ENCODE measurements at regions not wholly inside any gene's neighbourhood (a gene's known extent, or its start where the extent isn't known, plus 50 kb on each side); places are given as distances from the start of the nearest gene placed in this dataset.

GRCh38 chr1:22218618-22219250 lies 75.8 kb upstream of the WNT4 start:
- CTCF ChIA-PET (ENCODE audit: partially characterized antibody) = interaction anchor here (0.7 to 1.8 kb wide), 6 partner anchors 10 to 180 kb away, joined by 3 to 7 read pairs (median 3); no protein-coding TSS in a partner anchor
- no peak overlapping the region for H3K9ac ChIP-seq (replicated peaks in 1 of 4; ENCODE audit: extremely low read depth in 1 of 4, low read depth in 3 of 4, low read length in 3 of 4)
- no peak overlapping the region for H3K4ac ChIP-seq (replicated peaks; ENCODE audit: insufficient read length, low read depth, low read length)
- no peak overlapping the region for H2AFZ ChIP-seq (ENCODE audit: low read length)
- no peaks in the 10 kb centered on the region; the same call in 1 of the 2 replicates for H3K79me1 ChIP-seq (ENCODE audit: low read depth, low read length)
- DNase-seq (ENCODE audit: low read depth in 1 of 2, low spot score in 2 of 2) (no peak), FAIRE-seq (no peak)
- H2BK5ac ChIP-seq (ENCODE audit: low read depth, low read length) = no peak overlapping the region
- no peak overlapping the region for H3K56ac ChIP-seq (replicated peaks; ENCODE audit: insufficient read length, low read depth, low read length)
- H3K4me1 ChIP-seq (replicated peaks in 1 of 4; ENCODE audit: control insufficient read depth in 3 of 4, insufficient read depth in 4 of 4, low read length in 3 of 4) = no peaks in the 10 kb centered on the region
- no peak overlapping the region for H3K4me2 ChIP-seq (ENCODE audit: insufficient read depth in 1 of 2, low read depth in 2 of 2, low read length in 2 of 2)
- H3K23ac ChIP-seq (ENCODE audit: insufficient read length) = no peak overlapping the region
- H3K36me3 ChIP-seq (ENCODE audit: control insufficient read depth in 2 of 4, insufficient read depth in 4 of 4, low read length in 3 of 4) = no peaks in the 10 kb centered on the region
- no peaks in the 10 kb centered on the region for H3K79me2 ChIP-seq (ENCODE audit: control insufficient read depth in 1 of 2, insufficient read depth in 2 of 2, low read length in 2 of 2)
- H2BK20ac ChIP-seq (ENCODE audit: low read length) = no peak overlapping the region; the same call in 1 of the 2 replicates
- H3K4me3 ChIP-seq (ENCODE audit: extremely low read depth in 1 of 4, insufficient read depth in 2 of 4, low read depth in 3 of 4, low read length in 4 of 4) = no peak overlapping the region
- H2BK120ac ChIP-seq (replicated peaks; ENCODE audit: low read depth, low read length) = no peak overlapping the region
- H3K9me3 ChIP-seq (ENCODE audit: insufficient read depth in 2 of 2, low read depth in 1 of 2, low read length in 1 of 2) = no peaks in the 10 kb centered on the region
- H3K18ac ChIP-seq (ENCODE audit: extremely low read depth, low read length) = no peak overlapping the region
- POLR2A ChIA-PET (ENCODE audit: partially characterized antibody) = no interaction called here
- H3K27me3 ChIP-seq (replicated peaks in 1 of 4; ENCODE audit: control insufficient read depth in 3 of 4, extremely low read depth in 1 of 4, insufficient read depth in 3 of 4, low read length in 3 of 4) = peaks cover 0 to 3% (median 0%) of the 10 kb centered on the region in 4 experiments; a peak in 1 of 7 replicates
- 90% methylated on average over 12 of the region's 12 CpGs; no CpG with 5 or more reads in 1 of the 2 experiments for WGBS, 2 experiments (ENCODE audit: extremely low coverage in 1 of 2, insufficient coverage in 1 of 2, insufficient read length in 1 of 2, insufficient replicate concordance in 2 of 2, low coverage in 1 of 2, low lambda C conversion rate in 2 of 2, missing lambda C conversion rate in 1 of 2)
- TF ChIP-seq EGR1 (IDR thresholded peaks at IDR 0.05; ENCODE audit: borderline replicate concordance, low read depth, low read length) = no peak
- TF ChIP-seq SP2 (IDR thresholded peaks at IDR 0.05; ENCODE audit: low read length) = no peak
- TF ChIP-seq CTBP2 (IDR thresholded peaks at IDR 0.05; ENCODE audit: borderline replicate concordance, insufficient read depth, insufficient read length, low read length) = no peak
- TF ChIP-seq NRF1 (IDR thresholded peaks at IDR 0.05; ENCODE audit: low read depth, low read length) = no peak
- H2BK12ac ChIP-seq (ENCODE audit: low read depth, low read length) = no peak overlapping the region
- H4K5ac ChIP-seq (ENCODE audit: insufficient read length, low read depth, low read length) = no peak overlapping the region
- H4K91ac ChIP-seq (replicated peaks; ENCODE audit: insufficient read length, low read length) = peak overlapping the region; percentile 25
- H4K20me1 ChIP-seq (replicated peaks in 1 of 2; ENCODE audit: control insufficient read depth in 1 of 2, insufficient read depth in 2 of 2, low read length in 2 of 2) = no peaks in the 10 kb centered on the region
- no peak overlapping the region for H2AK5ac ChIP-seq (ENCODE audit: low read depth, low read length)
- no peaks in the 10 kb centered on the region for H3K23me2 ChIP-seq (ENCODE audit: low read depth, low read length)
- H3K27ac ChIP-seq (ENCODE audit: low read depth, low read length) = no peak overlapping the region
- H3K14ac ChIP-seq (ENCODE audit: insufficient read length) = no peak overlapping the region
- no peak overlapping the region for H2BK15ac ChIP-seq (ENCODE audit: low read length)
- H4K8ac ChIP-seq (ENCODE audit: extremely low read depth, insufficient read depth, low read length) = no peak overlapping the region

Measured in H1 (cell line).